Activated gamma-delta T cell treated with Interleukin-2 at 50 U/mL for 16 hours (primary cell): ENCODE measurements at regions not wholly inside any gene's neighbourhood (a gene's known extent, or its start where the extent isn't known, plus 50 kb on each side); places are given as distances from the start of the nearest gene placed in this dataset.

Experiments
- DNase-seq: peaks from one replicate; pipeline ENCODE4 v3.0.0-alpha.2; 2020

- DNase-seq = no peak
Measured at GRCh38 chr7:21099432-21099831, 312.7 kb upstream of the SP8 start.

DNA sequence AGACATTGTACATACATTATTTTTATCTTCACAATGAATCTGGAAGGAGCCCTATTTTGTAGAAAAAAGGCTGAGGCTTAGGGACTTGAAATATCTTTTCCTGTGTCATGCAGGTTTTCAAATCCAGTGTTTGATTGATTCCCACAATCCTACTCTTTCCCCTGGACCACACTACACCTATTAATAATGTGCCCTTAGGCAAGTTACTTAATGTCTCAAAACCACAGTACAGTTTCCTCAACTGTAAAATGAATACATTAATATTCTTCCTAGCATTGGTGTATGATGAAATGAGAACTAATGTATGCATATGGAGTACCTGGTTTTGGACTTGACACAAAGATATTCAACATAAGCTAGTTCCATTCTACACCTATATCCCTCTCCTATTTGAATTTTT lies 313.3 kb upstream of the SP8 start:
- no peak for DNase-seq

- no peak for DNase-seq
Measured at GRCh38 chr7:21101541-21101940, 314.9 kb upstream of the SP8 start.

DNA sequence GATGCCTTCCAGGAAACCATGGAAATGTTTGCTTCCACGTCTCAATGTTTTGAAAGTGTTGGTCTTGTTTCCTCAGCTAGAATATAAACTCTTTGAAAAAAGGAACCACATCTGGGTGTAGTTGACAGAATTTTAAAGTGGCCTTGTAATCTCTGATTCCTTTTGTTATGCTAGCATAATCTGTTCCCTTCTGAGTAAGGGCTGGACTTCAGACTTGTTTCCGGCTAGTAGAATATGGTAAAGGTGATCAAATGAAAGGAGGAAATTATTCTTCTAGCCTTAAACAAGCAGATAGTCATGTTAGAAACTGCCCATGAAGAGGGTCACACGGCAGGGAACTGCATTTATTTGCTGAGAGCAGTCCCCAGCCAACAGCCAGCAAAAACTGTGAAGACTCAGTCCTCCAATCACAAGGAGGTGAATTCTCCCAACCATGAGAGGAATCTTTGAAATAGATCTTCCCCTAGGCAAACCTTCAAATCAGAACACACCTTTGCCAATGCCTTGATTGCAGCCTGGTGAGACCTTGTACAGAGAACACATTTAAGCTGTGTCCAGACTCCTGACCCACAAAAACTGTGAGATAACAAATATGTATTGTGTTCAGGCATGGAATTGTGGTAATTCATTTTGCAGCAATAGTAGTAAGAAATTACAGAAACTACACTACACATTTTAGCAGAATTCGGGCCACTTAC lies 316.9 kb upstream of the SP8 start:
- no peak for DNase-seq

DNA sequence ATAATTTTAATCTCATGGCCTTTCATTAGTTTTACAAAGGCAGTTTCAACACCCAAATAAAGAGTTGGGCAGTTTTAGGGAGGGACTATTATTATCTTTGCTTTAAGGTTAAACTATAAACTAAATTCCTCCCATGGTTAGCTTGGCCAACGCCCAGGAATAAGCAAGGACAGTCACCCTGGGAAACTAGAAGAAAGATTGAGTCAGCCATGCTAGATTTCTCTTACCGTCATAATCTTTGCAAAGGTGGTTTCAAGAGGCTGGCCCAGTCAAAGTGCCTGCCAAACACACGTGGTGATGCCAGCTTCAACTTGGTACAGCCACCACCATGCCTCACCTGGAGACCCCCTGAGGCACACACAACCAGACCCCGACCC lies 317.4 kb upstream of the SP8 start:
- no peak for DNase-seq

DNA sequence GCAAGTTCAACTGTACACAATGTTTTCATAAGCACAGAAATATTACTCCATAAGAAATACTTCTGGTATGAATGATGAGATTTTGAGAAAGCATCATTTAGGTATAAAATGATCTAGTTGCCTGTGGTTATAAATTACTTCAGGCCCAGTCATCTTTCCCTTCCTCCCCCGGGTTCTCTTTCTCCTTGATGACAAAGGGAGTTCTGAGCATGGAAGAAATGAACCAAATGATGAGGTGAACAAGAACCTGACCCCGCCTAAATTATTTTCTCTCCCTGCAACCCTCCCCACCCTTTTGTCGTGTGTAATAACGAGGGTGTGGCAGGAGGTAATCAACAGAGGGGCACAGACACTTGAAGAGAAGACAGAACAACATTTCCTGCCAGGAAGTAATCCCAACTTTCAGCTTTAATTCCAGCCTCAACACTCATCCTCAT lies 319.6 kb upstream of the SP8 start:
- no peak for DNase-seq

- DNase-seq = no peak
Measured at GRCh38 chr7:21107101-21107500, 320.4 kb upstream of the SP8 start.

DNA sequence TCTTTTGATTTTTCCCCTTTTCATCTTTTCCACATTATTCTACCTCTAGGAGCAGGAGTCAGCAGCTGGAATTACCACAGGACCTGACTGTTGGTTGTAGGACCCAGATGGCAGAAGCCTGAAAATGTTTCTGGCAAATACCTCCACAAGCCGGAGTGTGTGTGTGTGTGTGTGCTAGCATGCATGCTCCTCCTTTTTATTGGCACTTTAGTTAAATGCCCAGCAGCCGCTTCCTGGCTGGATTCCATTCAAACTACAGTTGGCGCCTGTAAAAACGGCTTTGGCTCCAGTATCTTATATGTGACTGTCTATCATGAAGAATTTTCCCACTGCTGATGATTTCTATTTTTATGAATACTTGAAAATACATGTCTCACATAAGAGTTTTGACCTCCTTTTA lies 319.7 kb upstream of the SP4 start:
- DNase-seq = no peak

DNA sequence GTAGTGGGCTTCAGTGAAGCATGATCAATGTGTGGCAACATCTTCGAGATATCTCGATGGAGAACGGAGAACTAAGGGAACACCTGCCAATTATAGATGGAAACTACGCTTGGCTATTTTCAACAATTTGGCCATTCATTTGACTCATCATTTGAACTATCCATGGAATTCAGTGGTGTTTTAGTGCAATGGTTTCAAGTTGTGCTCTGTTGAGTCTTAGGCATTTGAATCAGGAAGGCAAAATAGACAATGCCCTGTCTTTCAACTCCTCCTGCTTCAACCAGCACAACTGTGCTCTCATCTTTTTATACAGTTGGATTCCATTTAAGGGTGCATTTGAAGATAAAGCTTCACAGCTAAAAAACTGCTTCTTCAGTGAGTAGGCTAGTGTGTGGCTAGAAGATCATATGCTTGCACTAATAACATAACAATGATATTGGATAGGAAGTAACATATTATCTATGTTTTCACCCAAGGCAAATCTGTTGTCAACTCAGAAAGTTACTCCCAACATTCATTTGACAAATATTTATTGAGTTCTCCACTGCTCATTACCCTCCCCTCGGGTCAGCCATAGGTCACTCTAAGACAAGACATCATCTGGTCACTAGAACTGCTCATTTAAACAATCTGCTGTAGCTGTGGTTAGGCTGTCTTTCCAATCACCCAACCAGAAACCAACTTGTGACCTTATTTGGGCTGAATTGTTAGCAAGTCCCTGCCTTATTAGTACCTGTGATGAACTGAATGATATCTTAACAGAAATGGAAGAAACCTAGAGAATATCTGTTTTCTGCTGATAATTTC lies 314.1 kb upstream of the SP4 start:
- DNase-seq = no peak

DNA sequence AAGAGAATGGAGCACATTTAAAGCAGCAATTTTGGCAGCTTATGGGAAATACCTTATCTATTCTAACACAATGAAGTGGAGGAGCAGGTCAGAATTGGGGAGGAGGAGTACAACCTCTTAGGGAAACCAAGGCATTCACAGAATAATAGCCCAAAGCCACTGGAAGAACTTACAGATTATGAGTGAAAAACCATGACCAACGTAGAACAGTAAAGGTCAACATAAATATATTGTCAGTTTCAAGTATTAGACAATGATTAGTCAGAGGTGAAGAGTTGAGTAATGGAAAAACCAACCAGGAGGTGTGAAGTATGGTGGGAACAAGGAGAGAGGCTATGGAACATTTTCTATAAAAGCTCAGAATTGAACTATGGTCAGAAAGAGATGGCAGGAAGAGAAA lies 304.3 kb upstream of the SP4 start:
- no peak for DNase-seq

DNA sequence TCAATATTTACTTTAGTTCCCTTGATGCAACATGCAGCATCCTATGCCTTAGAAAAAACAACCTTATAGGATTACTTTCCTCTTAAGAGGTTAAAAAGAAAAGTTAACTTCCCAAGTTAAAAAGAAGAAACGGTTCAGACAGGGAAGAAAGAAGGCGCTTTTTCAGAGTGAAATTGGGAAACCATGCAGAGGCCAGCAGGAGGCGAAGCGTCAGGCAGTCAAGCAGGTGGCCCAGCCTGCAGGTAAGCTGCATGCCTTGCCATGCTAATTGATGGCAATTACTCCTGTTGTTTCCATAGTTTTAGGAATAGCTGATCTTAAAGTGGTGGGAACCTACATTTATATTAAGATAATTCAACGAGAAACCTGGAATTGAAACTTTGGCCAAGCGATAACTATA lies 302.6 kb upstream of the SP4 start:
- DNase-seq = no peak

- no peak for DNase-seq
Measured at GRCh38 chr7:21128062-21128817, 299.6 kb upstream of the SP4 start.

- no peak for DNase-seq
Measured at GRCh38 chr7:21131897-21132296, 296.0 kb upstream of the SP4 start.

DNA sequence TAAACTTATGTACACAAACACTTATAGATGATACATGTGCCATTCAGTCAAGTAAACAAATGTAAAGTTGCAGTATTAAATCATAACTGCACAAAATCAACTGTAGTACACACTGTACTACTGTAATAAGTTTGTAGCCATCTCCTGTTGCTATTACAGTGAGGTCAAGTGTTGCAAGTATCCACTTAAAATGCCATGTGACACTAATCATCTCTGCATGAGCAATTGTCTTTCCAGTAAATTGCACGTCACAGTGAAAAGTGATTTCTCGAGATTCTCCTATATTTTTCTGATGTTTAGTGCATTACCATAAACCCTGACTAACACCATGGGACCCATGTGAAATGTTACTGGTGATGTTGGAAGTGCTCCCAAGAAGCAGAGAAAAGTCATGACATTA lies 293.3 kb upstream of the SP4 start:
- DNase-seq = no peak

DNA sequence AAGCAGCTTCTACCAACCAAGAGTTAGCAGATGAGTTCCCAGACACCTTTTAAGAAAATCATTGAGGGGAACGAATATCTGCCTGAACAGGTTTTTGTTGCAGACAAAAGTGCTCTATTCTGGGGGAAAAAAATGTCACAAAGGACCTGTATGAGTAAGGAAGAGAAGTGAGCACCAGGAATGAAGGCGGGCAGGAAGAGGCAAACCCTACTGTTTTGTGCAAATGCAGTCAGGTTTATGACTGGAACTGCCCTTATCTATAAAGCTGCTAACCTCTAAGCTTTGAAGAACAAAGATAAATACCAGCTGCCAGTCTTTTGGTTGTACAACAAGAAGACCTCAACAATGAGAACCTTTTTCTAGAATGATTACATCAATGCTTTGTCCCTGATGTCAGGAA lies 292.4 kb upstream of the SP4 start:
- DNase-seq = no peak

- no peak for DNase-seq
Measured at GRCh38 chr7:21137640-21138039, 290.2 kb upstream of the SP4 start.

GRCh38 chr7:21140622-21141021 lies 287.3 kb upstream of the SP4 start:
- DNase-seq = no peak

DNA sequence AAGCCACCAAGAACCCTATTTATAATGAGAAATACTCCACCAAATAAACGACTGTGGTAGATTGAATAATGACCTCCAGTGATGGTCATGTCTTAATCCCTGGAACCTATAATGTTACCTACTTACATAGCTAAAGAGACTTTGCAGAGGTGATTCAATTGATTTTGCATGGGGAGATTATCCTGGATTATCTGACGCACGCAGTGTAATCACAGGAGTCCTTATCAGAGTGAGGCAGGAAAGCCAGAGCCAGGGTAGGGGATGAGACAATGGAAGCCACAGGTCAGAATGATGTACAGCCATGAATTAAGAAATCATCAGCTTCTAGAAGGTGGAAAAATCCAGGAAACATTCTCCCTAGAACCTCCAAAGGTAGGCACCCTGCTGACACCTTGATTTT lies 286.4 kb upstream of the SP4 start:
- DNase-seq = no peak

DNA sequence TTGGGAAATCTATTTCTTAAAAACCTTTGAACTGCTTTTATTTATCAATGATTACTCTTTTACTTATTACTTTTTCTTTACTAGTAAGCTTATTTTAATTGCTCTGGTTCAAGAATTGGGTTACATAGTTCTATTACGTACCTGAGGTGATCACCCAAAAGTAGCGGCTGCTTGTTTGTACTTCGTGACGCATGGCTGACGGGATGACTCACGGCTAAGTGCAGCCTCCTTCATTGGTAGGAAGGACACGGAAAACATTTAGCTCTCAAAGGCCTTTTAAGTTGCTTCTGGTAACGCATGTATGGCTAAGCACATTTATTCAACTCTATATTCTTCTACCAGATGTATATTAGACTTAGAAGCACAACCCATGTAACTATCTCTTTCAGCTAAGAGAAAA lies 285.8 kb upstream of the SP4 start:
- no peak for DNase-seq

- no peak for DNase-seq
Measured at GRCh38 chr7:21146642-21147423, 281.1 kb upstream of the SP4 start.

GRCh38 chr7:21149809-21150208 lies 278.1 kb upstream of the SP4 start:
- no peak for DNase-seq

GRCh38 chr7:21154614-21155013 lies 273.3 kb upstream of the SP4 start:
- no peak for DNase-seq

GRCh38 chr7:21159506-21159905 lies 268.4 kb upstream of the SP4 start:
- DNase-seq = no peak
